Ovary (tissue), 7 donors: ENCODE measurements at regions not wholly inside any gene's neighbourhood (a gene's known extent, or its start where the extent isn't known, plus 50 kb on each side); places are given as distances from the start of the nearest gene placed in this dataset.

Source experiments
- DNase-seq, 5 donors: peaks; one replicate each; pipeline ENCODE4 v3.0.0-alpha.2; 2019 to 2020
- H3K27ac ChIP-seq, 2 donors: fragments of 200-600 bp; one replicate each; pipeline versions ENCODE4 v1.5.1 to v1.8.0; 2019 to 2022
- H3K27me3 ChIP-seq: fragments of 200-600 bp; one replicate; pipeline ENCODE4 v1.8.0; 2022
- H3K36me3 ChIP-seq: fragments of 200-600 bp; sonication (generic); one replicate; pipeline ENCODE4 v1.5.1; 2019
- H3K4me1 ChIP-seq: one replicate; pipeline ENCODE4 v1.8.1; 2013; ENCODE audit warnings: mild to moderate bottlenecking, moderate library complexity; ENCODE audit not compliant: insufficient read depth
- H3K4me3 ChIP-seq: fragments of 200-600 bp; sonication (generic); one replicate; pipeline ENCODE4 v1.5.1; 2017
- H3K9me3 ChIP-seq, 2 donors: fragments of 200-600 bp in 1 of 2; sonication (generic) in 1 of 2; one replicate each; pipeline versions ENCODE4 v1.5.1 to v1.8.1; 2013 to 2019; ENCODE audit warnings: mild to moderate bottlenecking in 1 of 2, moderate library complexity in 1 of 2
- EP300 ChIP-seq: sonication (generic); formaldehyde crosslinking; IDR thresholded peaks from one replicate; pipeline ENCODE4 v1.6.1; 2017; ENCODE audit warnings: antibody characterized with exemption
- POLR2A ChIP-seq: fragments of 450-650 bp; IDR thresholded peaks from one replicate; pipeline ENCODE4 v1.6.1; 2017; ENCODE audit warnings: antibody characterized with exemption, mild to moderate bottlenecking, moderate library complexity
- WGBS, 3 donors: extraction: QIAGEN DNeasy Blood & Tissue Kit in 1 of 3; methylation state at CpG; one replicate each; pipeline versions ENCODE4 v1.1.5 to v1.1.7; 2013 to 2017; 5-methylcytosine and 5-hydroxymethylcytosine counted together
- intact Hi-C, 4 donors: fragments of 100-400 bp; cut with DNase I; formaldehyde crosslinking; loops; one replicate each; pipeline versions ENCODE4 v1.11.0 to v1.15.1; 2022 to 2023
- TF ChIP-seq, protein P1 (sequence below), 3 donors: fragments of 450-650 bp in 2 of 3; fragments of 200-600 bp in 1 of 3; IDR thresholded peaks; one replicate each; pipeline versions ENCODE4 v1.5.1 to v1.8.0; 2016 to 2022; ENCODE audit warnings: antibody characterized with exemption in 3 of 3, mild to moderate bottlenecking in 1 of 3
- donor health status: DM: no; HTN: no; CAD: no; lungs with moderate emphysema.
- donor health status: DM: no; HTN: no; CAD: no.
- donor health status: Bipolar disorder and iron deficiency.
- donor health status: DM: no; HTN: no; CAD: no.
- donor health status: DM: yes; HTN: yes; CAD: no.

DNA sequence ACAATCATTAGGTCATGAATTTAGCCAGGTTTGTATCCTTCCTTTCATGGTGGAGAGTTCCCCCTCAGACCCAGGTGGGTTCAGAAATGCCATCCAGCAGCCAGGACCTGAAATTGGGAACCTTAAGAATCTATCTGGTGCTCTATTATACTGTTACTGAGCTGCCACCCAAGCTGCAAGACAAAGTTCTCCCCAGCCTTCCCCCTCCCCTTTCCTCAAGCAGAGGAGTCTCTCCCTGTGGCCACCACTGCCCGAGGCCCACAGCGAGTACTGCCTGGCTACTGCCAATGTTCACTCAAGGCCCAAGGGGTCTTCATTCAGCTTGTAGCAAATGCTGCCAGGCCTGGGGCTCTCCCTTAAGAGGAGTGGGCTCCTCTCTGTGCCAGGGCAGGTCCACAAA lies 133.8 kb downstream of the TMEM38B start:
- Histone ChIP-seq H3K9me3 (no peaks in the 10 kb centered on the region), H3K36me3 (no peaks in the 10 kb centered on the region), H3K27ac (no peak overlapping the region), H3K27me3 (no peaks in the 10 kb centered on the region), H3K4me3 (no peak overlapping the region), H3K4me1 (no peaks in the 10 kb centered on the region)
- DNase-seq = no peak
- TF ChIP-seq, protein P1, sequence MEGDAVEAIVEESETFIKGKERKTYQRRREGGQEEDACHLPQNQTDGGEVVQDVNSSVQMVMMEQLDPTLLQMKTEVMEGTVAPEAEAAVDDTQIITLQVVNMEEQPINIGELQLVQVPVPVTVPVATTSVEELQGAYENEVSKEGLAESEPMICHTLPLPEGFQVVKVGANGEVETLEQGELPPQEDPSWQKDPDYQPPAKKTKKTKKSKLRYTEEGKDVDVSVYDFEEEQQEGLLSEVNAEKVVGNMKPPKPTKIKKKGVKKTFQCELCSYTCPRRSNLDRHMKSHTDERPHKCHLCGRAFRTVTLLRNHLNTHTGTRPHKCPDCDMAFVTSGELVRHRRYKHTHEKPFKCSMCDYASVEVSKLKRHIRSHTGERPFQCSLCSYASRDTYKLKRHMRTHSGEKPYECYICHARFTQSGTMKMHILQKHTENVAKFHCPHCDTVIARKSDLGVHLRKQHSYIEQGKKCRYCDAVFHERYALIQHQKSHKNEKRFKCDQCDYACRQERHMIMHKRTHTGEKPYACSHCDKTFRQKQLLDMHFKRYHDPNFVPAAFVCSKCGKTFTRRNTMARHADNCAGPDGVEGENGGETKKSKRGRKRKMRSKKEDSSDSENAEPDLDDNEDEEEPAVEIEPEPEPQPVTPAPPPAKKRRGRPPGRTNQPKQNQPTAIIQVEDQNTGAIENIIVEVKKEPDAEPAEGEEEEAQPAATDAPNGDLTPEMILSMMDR (IDR thresholded peaks at IDR 0.05) = no peak
- TF ChIP-seq EP300 (no peak), POLR2A (no peak)
- intact Hi-C loops = no loop called here
- 89 to 100% (median 96%) methylated on average over 2 of the region's 2 CpGs for WGBS, 3 donors

DNA sequence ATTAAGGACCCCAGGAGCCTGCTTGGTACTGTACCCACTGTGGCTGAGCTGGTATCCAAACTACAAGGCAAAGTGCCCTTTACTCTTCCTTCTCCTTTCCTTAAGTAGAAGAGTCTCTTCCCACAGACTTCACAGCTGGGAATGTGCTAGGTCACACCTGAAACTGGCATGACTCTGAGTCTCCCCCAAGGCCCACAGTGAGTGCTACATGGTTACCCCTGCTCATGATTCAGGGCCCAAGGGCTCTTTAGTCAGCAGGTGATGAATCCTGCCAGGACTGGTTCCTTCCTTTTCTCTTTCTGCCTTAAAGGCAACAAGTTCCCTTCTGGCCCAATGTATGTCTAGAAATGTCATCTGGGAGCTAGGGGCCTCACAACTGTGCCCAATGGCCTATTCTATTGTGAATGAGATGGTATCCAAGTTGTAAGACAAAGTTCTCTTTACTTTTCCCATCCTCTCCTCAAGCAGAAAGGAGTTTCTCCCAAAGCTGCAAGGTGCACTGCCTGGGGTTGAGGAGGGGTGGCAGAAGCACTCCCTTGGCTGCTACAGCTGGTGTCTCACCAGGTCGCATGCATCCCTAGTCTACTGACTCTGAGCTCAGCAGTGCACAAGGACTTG lies 134.4 kb downstream of the TMEM38B start:
- Histone ChIP-seq H3K36me3 (no peaks in the 10 kb centered on the region), H3K4me1 (no peaks in the 10 kb centered on the region), H3K27ac (no peak overlapping the region), H3K9me3 (no peaks in the 10 kb centered on the region), H3K4me3 (no peak overlapping the region), H3K27me3 (no peaks in the 10 kb centered on the region)
- TF ChIP-seq EP300 (no peak), POLR2A (no peak)
- TF ChIP-seq, protein P1 (IDR thresholded peaks at IDR 0.05) = no peak
- DNase-seq = no peak
- intact Hi-C loops = no loop called here
- 33 to 86% (median 71%) methylated on average over 1 of the region's 1 CpG for WGBS, 3 donors

DNA sequence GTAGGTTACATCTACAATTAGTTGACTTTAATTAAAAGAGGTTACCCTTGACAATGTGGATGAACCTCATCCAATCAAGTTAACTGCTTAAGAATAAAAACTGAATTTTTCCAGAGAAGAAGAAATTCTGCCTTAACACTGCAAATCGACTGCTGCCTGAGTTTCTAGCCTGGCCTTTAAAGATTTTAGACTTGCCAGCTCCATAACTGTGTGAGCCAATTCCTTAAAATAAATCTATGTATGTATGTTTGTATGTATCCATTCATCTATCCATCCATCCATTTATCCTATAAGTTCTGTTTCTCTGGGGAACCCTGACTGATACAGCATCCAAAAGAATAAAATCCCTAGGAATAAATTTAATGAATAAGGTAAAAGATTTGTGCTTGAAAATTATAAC lies 136.1 kb downstream of the TMEM38B start:
- intact Hi-C loops = no loop called here
- Histone ChIP-seq H3K4me3 (no peak overlapping the region), H3K36me3 (no peaks in the 10 kb centered on the region), H3K9me3 (no peaks in the 10 kb centered on the region), H3K27ac (no peak overlapping the region), H3K27me3 (no peaks in the 10 kb centered on the region), H3K4me1 (no peaks in the 10 kb centered on the region)
- WGBS, 3 donors = 79 to 90% (median 81%) methylated on average over 1 of the region's 1 CpG
- TF ChIP-seq, protein P1 (IDR thresholded peaks at IDR 0.05) = no peak
- TF ChIP-seq POLR2A (no peak), EP300 (no peak)
- no peak for DNase-seq

DNA sequence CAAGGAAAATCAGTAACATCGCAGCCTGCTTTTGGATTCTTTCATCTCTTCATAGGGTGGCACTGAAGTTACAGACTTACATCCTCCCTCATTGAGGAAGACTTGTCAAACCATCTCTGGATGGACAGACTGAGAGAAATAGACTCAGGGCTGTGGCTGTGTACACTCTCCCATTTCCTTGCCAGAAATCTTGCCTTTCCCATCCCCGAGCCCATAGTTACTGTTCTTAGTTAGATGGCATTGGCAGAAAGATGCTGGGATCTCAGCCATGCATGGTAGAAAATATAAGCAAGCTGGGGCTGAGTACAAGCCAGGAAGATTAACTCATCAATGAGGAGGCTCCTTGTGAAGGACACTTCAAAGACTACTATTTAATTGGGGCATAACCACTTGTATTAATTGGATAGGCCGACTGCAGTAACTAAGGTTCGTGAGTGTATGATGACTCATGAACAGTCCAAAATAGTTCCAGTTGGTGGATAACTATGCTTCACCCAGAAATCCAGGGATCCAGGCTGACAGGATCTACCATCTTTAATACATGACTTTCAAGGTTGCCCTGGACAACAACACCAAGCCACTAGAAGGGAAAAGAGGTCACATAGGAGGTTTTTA lies 137.9 kb downstream of the TMEM38B start:
- no peak overlapping the region for H3K27ac ChIP-seq
- H3K4me3 ChIP-seq = no peak overlapping the region
- no peaks in the 10 kb centered on the region for H3K36me3 ChIP-seq
- H3K4me1 ChIP-seq = peaks cover 4% of the 10 kb centered on the region
- DNase-seq = no peak
- no peaks in the 10 kb centered on the region for H3K9me3 ChIP-seq
- H3K27me3 ChIP-seq = no peaks in the 10 kb centered on the region
- intact Hi-C loops = no loop called here
- no peak for TF ChIP-seq EP300
- TF ChIP-seq, protein P1 (IDR thresholded peaks at IDR 0.05) = no peak
- TF ChIP-seq POLR2A = no peak
- WGBS, 3 donors = 78 to 91% (median 82%) methylated on average over 4 of the region's 4 CpGs
